Gastrocnemius medialis (tissue), 4 donors: ENCODE measurements at regions not wholly inside any gene's neighbourhood (a gene's known extent, or its start where the extent isn't known, plus 50 kb on each side); places are given as distances from the start of the nearest gene placed in this dataset.

Experiments used
- CTCF ChIP-seq, 5 experiments: fragments of 450-650 bp in 3 of 5; fragments of 200-600 bp in 2 of 5; sonication (generic) in 2 of 5; IDR thresholded peaks in 4 of 5; conservative IDR thresholded peaks in 1 of 5; 1 replicate in 4 of 5; 2 replicates in 1 of 5; pipeline ENCODE4 v1.5.1; 2016 to 2019; ENCODE audit warnings: antibody characterized with exemption in 5 of 5, mild to moderate bottlenecking in 3 of 5, moderate library complexity in 3 of 5
- POLR2A ChIP-seq, 2 donors: fragments of 450-650 bp; IDR thresholded peaks; one replicate each; pipeline ENCODE4 v1.6.1; 2017; ENCODE audit warnings: antibody characterized with exemption in 2 of 2, mild to moderate bottlenecking in 2 of 2, moderate library complexity in 2 of 2

GRCh38 chr14:105602799-105603793 is 76.7 kb downstream of the TMEM121 start:
- TF ChIP-seq CTCF (IDR thresholded peaks at IDR 0.05 in 4 of 5, conservative IDR thresholded peaks at IDR 0.05 in 1 of 5) (no peak), POLR2A (IDR thresholded peaks at IDR 0.05) (no peak)
